ENCODE measurements at regions not wholly inside any gene's neighbourhood (a gene's known extent, or its start where the extent isn't known, plus 50 kb on each side); places are given as distances from the start of the nearest gene placed in this dataset.
"Not testable (repeated sequence)": the region's sequence is repeated elsewhere in the genome, so short reads cannot be mapped to it uniquely, and the experiment has no call there.

GRCh38 chr2:39917371-39917770, 138.3 kb upstream of the THUMPD2 start:
- TF ChIP-seq, protein P1, sequence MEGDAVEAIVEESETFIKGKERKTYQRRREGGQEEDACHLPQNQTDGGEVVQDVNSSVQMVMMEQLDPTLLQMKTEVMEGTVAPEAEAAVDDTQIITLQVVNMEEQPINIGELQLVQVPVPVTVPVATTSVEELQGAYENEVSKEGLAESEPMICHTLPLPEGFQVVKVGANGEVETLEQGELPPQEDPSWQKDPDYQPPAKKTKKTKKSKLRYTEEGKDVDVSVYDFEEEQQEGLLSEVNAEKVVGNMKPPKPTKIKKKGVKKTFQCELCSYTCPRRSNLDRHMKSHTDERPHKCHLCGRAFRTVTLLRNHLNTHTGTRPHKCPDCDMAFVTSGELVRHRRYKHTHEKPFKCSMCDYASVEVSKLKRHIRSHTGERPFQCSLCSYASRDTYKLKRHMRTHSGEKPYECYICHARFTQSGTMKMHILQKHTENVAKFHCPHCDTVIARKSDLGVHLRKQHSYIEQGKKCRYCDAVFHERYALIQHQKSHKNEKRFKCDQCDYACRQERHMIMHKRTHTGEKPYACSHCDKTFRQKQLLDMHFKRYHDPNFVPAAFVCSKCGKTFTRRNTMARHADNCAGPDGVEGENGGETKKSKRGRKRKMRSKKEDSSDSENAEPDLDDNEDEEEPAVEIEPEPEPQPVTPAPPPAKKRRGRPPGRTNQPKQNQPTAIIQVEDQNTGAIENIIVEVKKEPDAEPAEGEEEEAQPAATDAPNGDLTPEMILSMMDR (IDR thresholded peaks at IDR 0.05; ENCODE audit: low read depth, low read length), result not testable (repeated sequence)
- not testable (repeated sequence) for TF ChIP-seq EZH2phosphoT487 (IDR thresholded peaks at IDR 0.05; ENCODE audit: low read depth)

Measured in OCI-LY3 (cell line).